H1 (cell line): ENCODE measurements at regions not wholly inside any gene's neighbourhood (a gene's known extent, or its start where the extent isn't known, plus 50 kb on each side); places are given as distances from the start of the nearest gene placed in this dataset.

Experiments
- GABPA ChIP-seq: IDR thresholded peaks from 2 replicates; pipeline ENCODE4 v1.6.1; 2011; ENCODE audit warnings: mild to moderate bottlenecking, low read length, moderate library complexity, borderline replicate concordance; ENCODE audit not compliant: insufficient read depth
- HDAC6 ChIP-seq: IDR thresholded peaks from one replicate; pipeline ENCODE4 v1.7.1; 2012; ENCODE audit warnings: low read depth, mild to moderate bottlenecking, inconsistent platforms, low read length, moderate library complexity
- KDM1A ChIP-seq: fragments of 200-600, 300-600 bp; sonication (generic); IDR thresholded peaks from 2 replicates; pipeline ENCODE4 v1.7.1; 2016; ENCODE audit warnings: mild to moderate bottlenecking, low read length, borderline replicate concordance
- MAX ChIP-seq: IDR thresholded peaks from 2 replicates; pipeline ENCODE4 v1.6.1; 2012; ENCODE audit warnings: inconsistent platforms
- SAP30 ChIP-seq: fragments of 300-600 bp; sonication (generic); IDR thresholded peaks from 2 replicates; pipeline ENCODE4 v1.7.1; 2012; ENCODE audit warnings: low read length, moderate library complexity, mild to moderate bottlenecking, inconsistent platforms; ENCODE audit not compliant: insufficient read depth, insufficient replicate concordance
- ZNF274 ChIP-seq: IDR thresholded peaks from 2 replicates; pipeline ENCODE4 v1.7.0; 2012; ENCODE audit warnings: low read length, borderline replicate concordance; ENCODE audit errors: extremely low read depth
- TF ChIP-seq, protein P1 (sequence below), 3 experiments: IDR thresholded peaks; 1 replicate in 2 of 3; 2 replicates in 1 of 3; pipeline versions ENCODE4 v1.5.1 to v1.6.1; 2011; ENCODE audit warnings: low read length in 3 of 3, mild to moderate bottlenecking in 3 of 3, inconsistent platforms in 2 of 3, low read depth in 1 of 3, moderate library complexity in 1 of 3; ENCODE audit not compliant: insufficient read depth in 1 of 3; ENCODE audit errors: control extremely low read depth in 1 of 3

GRCh38 chr11:106242718-106243415, 165.4 kb downstream of the AASDHPPT start:
- TF ChIP-seq GABPA, result no peak
- TF ChIP-seq SAP30, result no peak
- no peak for TF ChIP-seq ZNF274
- TF ChIP-seq, protein P1, sequence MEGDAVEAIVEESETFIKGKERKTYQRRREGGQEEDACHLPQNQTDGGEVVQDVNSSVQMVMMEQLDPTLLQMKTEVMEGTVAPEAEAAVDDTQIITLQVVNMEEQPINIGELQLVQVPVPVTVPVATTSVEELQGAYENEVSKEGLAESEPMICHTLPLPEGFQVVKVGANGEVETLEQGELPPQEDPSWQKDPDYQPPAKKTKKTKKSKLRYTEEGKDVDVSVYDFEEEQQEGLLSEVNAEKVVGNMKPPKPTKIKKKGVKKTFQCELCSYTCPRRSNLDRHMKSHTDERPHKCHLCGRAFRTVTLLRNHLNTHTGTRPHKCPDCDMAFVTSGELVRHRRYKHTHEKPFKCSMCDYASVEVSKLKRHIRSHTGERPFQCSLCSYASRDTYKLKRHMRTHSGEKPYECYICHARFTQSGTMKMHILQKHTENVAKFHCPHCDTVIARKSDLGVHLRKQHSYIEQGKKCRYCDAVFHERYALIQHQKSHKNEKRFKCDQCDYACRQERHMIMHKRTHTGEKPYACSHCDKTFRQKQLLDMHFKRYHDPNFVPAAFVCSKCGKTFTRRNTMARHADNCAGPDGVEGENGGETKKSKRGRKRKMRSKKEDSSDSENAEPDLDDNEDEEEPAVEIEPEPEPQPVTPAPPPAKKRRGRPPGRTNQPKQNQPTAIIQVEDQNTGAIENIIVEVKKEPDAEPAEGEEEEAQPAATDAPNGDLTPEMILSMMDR (IDR thresholded peaks at IDR 0.05; ENCODE audit: control extremely low read depth in 1 of 3, insufficient read depth in 1 of 3, low read depth in 1 of 3, low read length in 3 of 3), result no peak
- no peak for TF ChIP-seq KDM1A
- no peak for TF ChIP-seq MAX
- TF ChIP-seq HDAC6, result no peak
